ENCODE measurements at regions not wholly inside any gene's neighbourhood (a gene's known extent, or its start where the extent isn't known, plus 50 kb on each side); places are given as distances from the start of the nearest gene placed in this dataset.

- Histone ChIP-seq H3K4me1 (no peaks in the 10 kb centered on the region), H3K36me3 (no peaks in the 10 kb centered on the region), H3K9me3 (peaks cover 0 to 9% (median 0%) of the 10 kb centered on the region in 11 donors), H3K4me3 (no peak overlapping the region), H3K27me3 (no peaks in the 10 kb centered on the region), H3K27ac (no peak overlapping the region)
- no peak for TF ChIP-seq CTCF (IDR thresholded peaks at IDR 0.05)
- 73 to 82% methylated on average over 4 of the region's 4 CpGs for WGBS, 2 donors
- no peak for ATAC-seq
- intact Hi-C loops (cut with DNase I) = no loop called here
- no peak for DNase-seq
These were observed 242.1 kb upstream of the RND3 start for GRCh38 chr2:150729495-150729955.

- Histone ChIP-seq H3K9me3 (no peaks in the 10 kb centered on the region), H3K4me1 (no peaks in the 10 kb centered on the region), H3K36me3 (no peaks in the 10 kb centered on the region), H3K4me3 (no peak overlapping the region), H3K27me3 (no peaks in the 10 kb centered on the region), H3K27ac (no peak overlapping the region)
- DNase-seq (no peak), ATAC-seq (no peak)
- 47 to 51% methylated on average over 1 of the region's 1 CpG for WGBS, 2 donors
- intact Hi-C loops (cut with DNase I) = no loop called here
- TF ChIP-seq CTCF (IDR thresholded peaks at IDR 0.05) = no peak
These were observed 230.8 kb upstream of the RND3 start for GRCh38 chr2:150718280-150718679.

GRCh38 chr2:150716186-150716585, 228.7 kb upstream of the RND3 start:
- Histone ChIP-seq H3K27me3 (no peaks in the 10 kb centered on the region), H3K4me3 (no peak overlapping the region), H3K4me1 (no peaks in the 10 kb centered on the region), H3K9me3 (no peaks in the 10 kb centered on the region), H3K27ac (no peak overlapping the region), H3K36me3 (no peaks in the 10 kb centered on the region)
- intact Hi-C loops (cut with DNase I) = no loop called here
- WGBS, 2 donors = 85 to 93% methylated on average over 1 of the region's 1 CpG
- DNase-seq (no peak), ATAC-seq (no peak)
- TF ChIP-seq CTCF (IDR thresholded peaks at IDR 0.05) = no peak

- Histone ChIP-seq H3K27me3 (no peaks in the 10 kb centered on the region), H3K4me3 (no peak overlapping the region), H3K36me3 (no peaks in the 10 kb centered on the region), H3K4me1 (no peaks in the 10 kb centered on the region), H3K9me3 (no peaks in the 10 kb centered on the region), H3K27ac (peak overlapping the region in 1 of 10 donors; percentile 26)
- TF ChIP-seq CTCF (IDR thresholded peaks at IDR 0.05) = no peak
- intact Hi-C loops (cut with DNase I) = no loop called here
- no peak for DNase-seq
- ATAC-seq = no peak
- whole genome bisulfite sequencing, 2 donors = 91 to 92% methylated on average over 4 of the region's 4 CpGs
These were observed 228.0 kb upstream of the RND3 start for GRCh38 chr2:150715501-150715900.

Data from heart right ventricle (tissue), 16 donors.